ENCODE measurements at regions not wholly inside any gene's neighbourhood (a gene's known extent, or its start where the extent isn't known, plus 50 kb on each side); places are given as distances from the start of the nearest gene placed in this dataset.

- no peak overlapping the region for H3K27ac ChIP-seq (ENCODE audit: low read depth, low read length)
- WGBS, 3 donors, result 31 to 41% (median 31%) methylated on average over 2 of the region's 2 CpGs
These were observed 188.8 kb downstream of the CYRIA start for GRCh38 chr2:16476866-16477265.

GRCh38 chr2:16475986-16476567 lies 189.6 kb downstream of the CYRIA start:
- WGBS, 3 donors, result 57 to 83% (median 75%) methylated on average over 1 of the region's 1 CpG

GRCh38 chr2:16475586-16475985 lies 190.0 kb downstream of the CYRIA start:
- H3K27ac ChIP-seq (ENCODE audit: low read depth, low read length), result no peak overlapping the region
- 74 to 86% (median 80%) methylated on average over 4 of the region's 4 CpGs for WGBS, 3 donors

More at GRCh38 chr2:16475986-16476567, 189.6 kb downstream of the CYRIA start:
- no peak overlapping the region for H3K27ac ChIP-seq (ENCODE audit: low read depth, low read length)

GRCh38 chr2:16473575-16473974 lies 192.1 kb downstream of the CYRIA start:
- 93 to 96% (median 94%) methylated on average over 1 of the region's 1 CpG for WGBS, 3 donors

GRCh38 chr2:16470936-16471490 lies 194.6 kb downstream of the CYRIA start:
- 81 to 90% (median 82%) methylated on average over 2 of the region's 2 CpGs for WGBS, 3 donors

More at GRCh38 chr2:16473575-16473974, 192.1 kb downstream of the CYRIA start:
- no peak overlapping the region for H3K27ac ChIP-seq (ENCODE audit: low read depth, low read length)

GRCh38 chr2:16466821-16467151 lies 198.8 kb downstream of the CYRIA start:
- H3K27ac ChIP-seq (ENCODE audit: low read depth, low read length), result no peak overlapping the region
- WGBS, 3 donors, result 45 to 73% (median 58%) methylated on average over 2 of the region's 2 CpGs

More at GRCh38 chr2:16470936-16471490, 194.6 kb downstream of the CYRIA start:
- H3K27ac ChIP-seq (ENCODE audit: low read depth, low read length), result no peak overlapping the region

GRCh38 chr2:16466133-16466820 lies 199.4 kb downstream of the CYRIA start:
- 64 to 83% (median 73%) methylated on average over 8 of the region's 8 CpGs for WGBS, 3 donors
- no peak overlapping the region for H3K27ac ChIP-seq (ENCODE audit: low read depth, low read length)

- 71 to 76% (median 73%) methylated on average over 3 of the region's 3 CpGs for WGBS, 3 donors
- no peak overlapping the region for H3K27ac ChIP-seq (ENCODE audit: low read depth, low read length)
These were observed 201.0 kb downstream of the CYRIA start for GRCh38 chr2:16464641-16465040.

GRCh38 chr2:16462958-16463357 lies 202.7 kb downstream of the CYRIA start:
- WGBS, 3 donors, result 56 to 59% (median 57%) methylated on average over 5 of the region's 5 CpGs
- no peak overlapping the region for H3K27ac ChIP-seq (ENCODE audit: low read depth, low read length)

GRCh38 chr2:16461672-16462071 lies 204.0 kb downstream of the CYRIA start:
- 79 to 87% (median 86%) methylated on average over 4 of the region's 4 CpGs for WGBS, 3 donors

GRCh38 chr2:16459606-16460005 lies 206.0 kb downstream of the CYRIA start:
- no peak overlapping the region for H3K27ac ChIP-seq (ENCODE audit: low read depth, low read length)

More at GRCh38 chr2:16461672-16462071, 204.0 kb downstream of the CYRIA start:
- H3K27ac ChIP-seq (ENCODE audit: low read depth, low read length), result no peak overlapping the region

- WGBS, 3 donors, result 64 to 92% (median 80%) methylated on average over 2 of the region's 2 CpGs
These were observed 211.0 kb downstream of the CYRIA start for GRCh38 chr2:16454621-16455020.

GRCh38 chr2:16452123-16452522 lies 213.5 kb downstream of the CYRIA start:
- 88 to 92% (median 90%) methylated on average over 5 of the region's 5 CpGs for WGBS, 3 donors
- no peak overlapping the region for H3K27ac ChIP-seq (ENCODE audit: low read depth, low read length)

More at GRCh38 chr2:16454621-16455020, 211.0 kb downstream of the CYRIA start:
- H3K27ac ChIP-seq (ENCODE audit: low read depth, low read length), result no peak overlapping the region

GRCh38 chr2:16446706-16447105 lies 218.9 kb downstream of the CYRIA start:
- WGBS, 3 donors, result 73 to 91% (median 90%) methylated on average over 1 of the region's 1 CpG
- H3K27ac ChIP-seq (ENCODE audit: low read depth, low read length), result no peak overlapping the region

- no peak overlapping the region for H3K27ac ChIP-seq (ENCODE audit: low read depth, low read length)
- WGBS, 3 donors, result 96 to 97% (median 96%) methylated on average over 1 of the region's 1 CpG
These were observed 222.7 kb downstream of the CYRIA start for GRCh38 chr2:16442971-16443370.

- H3K27ac ChIP-seq (ENCODE audit: low read depth, low read length), result no peak overlapping the region
- 62 to 86% (median 67%) methylated on average over 3 of the region's 3 CpGs for WGBS, 3 donors
These were observed 224.2 kb downstream of the CYRIA start for GRCh38 chr2:16441431-16441830.

GRCh38 chr2:16440898-16441297 lies 224.7 kb downstream of the CYRIA start:
- H3K27ac ChIP-seq (ENCODE audit: low read depth, low read length), result no peak overlapping the region
- 41 to 83% (median 52%) methylated on average over 4 of the region's 4 CpGs for WGBS, 3 donors

GRCh38 chr2:16438613-16439321 lies 226.9 kb downstream of the CYRIA start:
- no peak overlapping the region for H3K27ac ChIP-seq (ENCODE audit: low read depth, low read length)
- WGBS, 3 donors, result 38 to 73% (median 41%) methylated on average over 8 of the region's 8 CpGs

GRCh38 chr2:16437189-16437588 lies 228.4 kb downstream of the CYRIA start:
- H3K27ac ChIP-seq (ENCODE audit: low read depth, low read length), result no peak overlapping the region
- 50 to 62% (median 52%) methylated on average over 5 of the region's 5 CpGs for WGBS, 3 donors
